ENCODE measurements at regions not wholly inside any gene's neighbourhood (a gene's known extent, or its start where the extent isn't known, plus 50 kb on each side); places are given as distances from the start of the nearest gene placed in this dataset.

DNA sequence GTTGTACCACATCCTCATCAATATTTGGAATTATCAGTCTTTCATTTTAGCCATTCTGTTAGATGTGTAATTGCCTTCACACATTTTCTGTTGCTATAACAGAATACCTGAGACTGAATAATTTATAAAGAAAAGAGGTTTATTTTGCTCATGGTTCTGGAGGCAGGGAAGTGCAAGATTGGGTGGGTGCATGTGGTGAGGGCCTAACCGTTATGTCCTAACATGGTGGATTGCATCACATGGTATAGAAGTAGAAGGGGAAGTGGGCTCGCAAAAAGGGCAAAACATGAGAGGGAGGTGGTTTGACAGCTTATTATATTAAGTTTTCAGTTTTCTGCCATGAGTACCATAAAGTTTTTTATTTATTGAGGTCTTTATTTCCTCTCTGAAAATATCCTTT is 452.0 kb downstream of the ARL4A start:
- intact Hi-C loops (cut with DNase I), result no loop called here
- Histone ChIP-seq H3K4me3 (no peak overlapping the region), H3K27me3 (no peaks in the 10 kb centered on the region), H3K36me3 (no peaks in the 10 kb centered on the region), H3K4me1 (no peaks in the 10 kb centered on the region), H3K9me3 (no peaks in the 10 kb centered on the region), H3K27ac (no peak overlapping the region)
- DNase-seq (no peak), ATAC-seq (no peak)
- TF ChIP-seq, protein P1, sequence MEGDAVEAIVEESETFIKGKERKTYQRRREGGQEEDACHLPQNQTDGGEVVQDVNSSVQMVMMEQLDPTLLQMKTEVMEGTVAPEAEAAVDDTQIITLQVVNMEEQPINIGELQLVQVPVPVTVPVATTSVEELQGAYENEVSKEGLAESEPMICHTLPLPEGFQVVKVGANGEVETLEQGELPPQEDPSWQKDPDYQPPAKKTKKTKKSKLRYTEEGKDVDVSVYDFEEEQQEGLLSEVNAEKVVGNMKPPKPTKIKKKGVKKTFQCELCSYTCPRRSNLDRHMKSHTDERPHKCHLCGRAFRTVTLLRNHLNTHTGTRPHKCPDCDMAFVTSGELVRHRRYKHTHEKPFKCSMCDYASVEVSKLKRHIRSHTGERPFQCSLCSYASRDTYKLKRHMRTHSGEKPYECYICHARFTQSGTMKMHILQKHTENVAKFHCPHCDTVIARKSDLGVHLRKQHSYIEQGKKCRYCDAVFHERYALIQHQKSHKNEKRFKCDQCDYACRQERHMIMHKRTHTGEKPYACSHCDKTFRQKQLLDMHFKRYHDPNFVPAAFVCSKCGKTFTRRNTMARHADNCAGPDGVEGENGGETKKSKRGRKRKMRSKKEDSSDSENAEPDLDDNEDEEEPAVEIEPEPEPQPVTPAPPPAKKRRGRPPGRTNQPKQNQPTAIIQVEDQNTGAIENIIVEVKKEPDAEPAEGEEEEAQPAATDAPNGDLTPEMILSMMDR (IDR thresholded peaks at IDR 0.05), result no peak

DNA sequence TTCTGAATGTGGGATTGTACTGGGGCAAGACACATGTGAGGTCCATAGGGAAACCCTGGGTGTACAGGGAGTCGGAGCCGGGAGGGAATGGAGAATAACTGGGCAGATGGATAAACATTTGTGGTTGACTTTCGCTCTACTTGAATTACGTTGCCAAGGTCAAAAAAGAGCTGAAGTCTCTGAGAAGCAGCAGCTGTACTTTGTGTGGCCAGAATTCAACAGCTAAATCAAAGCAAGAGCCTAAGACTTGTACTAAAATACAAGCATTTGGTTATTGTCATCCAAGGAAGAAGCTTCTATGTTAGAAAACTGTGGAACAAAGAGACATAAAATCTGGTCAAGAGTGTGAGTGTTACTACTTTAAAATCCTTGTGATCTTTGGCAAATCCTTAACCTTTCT is 457.2 kb downstream of the ARL4A start:
- TF ChIP-seq, protein P1 (IDR thresholded peaks at IDR 0.05), result no peak
- no peak for ATAC-seq
- no peak for DNase-seq

DNA sequence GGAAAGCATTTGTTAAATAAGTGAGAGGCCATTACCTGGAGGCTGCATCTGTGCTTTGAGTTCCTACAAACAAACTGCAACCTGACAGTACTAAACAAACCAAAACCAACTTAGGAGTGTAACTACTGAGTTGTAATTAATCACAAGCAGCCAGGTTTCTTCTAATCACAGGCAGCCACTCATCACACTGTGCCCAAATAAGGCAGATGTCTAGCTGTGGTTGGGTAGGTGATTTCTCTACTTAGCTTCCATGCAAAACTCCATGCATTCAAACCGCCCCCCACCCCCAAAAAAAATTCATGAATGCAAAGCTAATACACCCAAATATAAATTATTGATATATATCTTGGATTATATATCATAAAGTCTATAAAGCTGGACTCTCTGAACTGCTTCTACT is 461.1 kb downstream of the ARL4A start:
- Histone ChIP-seq H3K4me3 (no peak overlapping the region), H3K27me3 (no peaks in the 10 kb centered on the region), H3K36me3 (no peaks in the 10 kb centered on the region), H3K4me1 (no peaks in the 10 kb centered on the region), H3K27ac (no peak overlapping the region), H3K9me3 (no peaks in the 10 kb centered on the region)
- intact Hi-C loops (cut with DNase I), result no loop called here
- ATAC-seq (no peak), DNase-seq (no peak)
- TF ChIP-seq, protein P1 (IDR thresholded peaks at IDR 0.05), result no peak

More for the DNA sequence above, 457.2 kb downstream of the ARL4A start:
- H3K4me3 ChIP-seq, result no peak overlapping the region
- no peaks in the 10 kb centered on the region for H3K4me1 ChIP-seq
- no peak overlapping the region for H3K27ac ChIP-seq
- no peaks in the 10 kb centered on the region for H3K9me3 ChIP-seq
- H3K27me3 ChIP-seq, result no peaks in the 10 kb centered on the region
- no peaks in the 10 kb centered on the region for H3K36me3 ChIP-seq
- intact Hi-C loops (cut with DNase I), result no loop called here

DNA sequence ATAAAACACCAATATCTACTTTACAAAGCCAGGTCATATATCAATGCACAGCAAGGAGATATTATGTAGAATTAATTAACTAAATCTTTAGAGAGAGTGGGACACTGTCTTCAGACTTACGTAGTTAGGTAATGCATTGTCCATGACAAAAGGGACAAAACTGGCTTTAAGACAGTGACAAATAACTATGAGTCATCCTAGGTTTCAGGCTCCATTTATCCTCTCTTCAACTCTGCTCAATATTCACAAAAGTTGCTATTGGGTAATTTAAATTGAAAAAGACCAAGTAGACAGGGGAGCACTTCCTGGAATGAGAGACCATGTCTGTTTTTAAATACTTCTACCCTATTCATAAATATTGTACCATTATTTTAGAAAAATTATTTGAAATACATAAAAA is 464.5 kb downstream of the ARL4A start:
- no peaks in the 10 kb centered on the region for H3K27me3 ChIP-seq
- H3K36me3 ChIP-seq, result no peaks in the 10 kb centered on the region
- no peak overlapping the region for H3K4me3 ChIP-seq
- TF ChIP-seq, protein P1 (IDR thresholded peaks at IDR 0.05), result no peak
- ATAC-seq (no peak), DNase-seq (no peak)
- no peak overlapping the region for H3K27ac ChIP-seq
- H3K4me1 ChIP-seq, result no peaks in the 10 kb centered on the region
- no peaks in the 10 kb centered on the region for H3K9me3 ChIP-seq
- intact Hi-C loops (cut with DNase I), result no loop called here

DNA sequence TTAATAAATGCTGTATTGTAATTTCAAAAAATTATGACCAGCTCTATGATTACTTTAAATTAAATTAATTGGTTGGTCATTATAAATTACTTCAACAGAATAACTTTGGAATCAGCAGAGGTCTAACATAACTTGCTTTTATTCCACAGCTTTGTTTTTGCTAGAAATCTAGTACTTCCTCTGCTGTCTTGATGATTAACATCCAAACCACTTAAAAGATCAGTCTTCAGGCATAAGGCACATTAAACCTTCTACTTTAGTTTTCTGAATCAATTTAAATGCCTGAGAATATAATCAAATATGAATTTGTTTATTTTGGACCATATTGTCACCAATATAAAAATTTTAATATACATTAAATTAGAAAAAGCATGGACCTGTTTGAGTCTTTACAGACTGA is 465.3 kb downstream of the ARL4A start:
- Histone ChIP-seq H3K36me3 (no peaks in the 10 kb centered on the region), H3K4me3 (no peak overlapping the region), H3K4me1 (no peaks in the 10 kb centered on the region), H3K9me3 (no peaks in the 10 kb centered on the region), H3K27me3 (no peaks in the 10 kb centered on the region), H3K27ac (no peak overlapping the region)
- DNase-seq, result no peak
- intact Hi-C loops (cut with DNase I), result no loop called here
- TF ChIP-seq, protein P1 (IDR thresholded peaks at IDR 0.05), result no peak
- no peak for ATAC-seq

DNA sequence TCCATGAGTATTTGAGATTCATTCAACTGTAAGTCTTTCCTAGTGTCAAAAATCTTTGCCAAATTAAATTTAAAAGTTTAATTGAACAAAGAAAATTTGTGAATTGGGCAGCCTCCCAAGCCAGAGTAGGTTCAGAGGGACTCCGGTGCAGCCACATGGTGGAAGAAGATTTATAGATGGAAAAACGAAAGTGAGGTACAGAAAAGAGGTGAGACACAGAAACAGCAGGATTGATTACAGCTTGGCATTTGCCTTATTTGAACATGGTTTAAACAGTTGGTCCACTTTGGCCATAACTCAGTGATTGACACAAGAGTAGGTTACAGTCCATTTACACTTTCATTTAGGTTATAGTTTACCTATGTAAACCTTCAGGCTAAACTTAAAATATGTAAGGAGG is 465.8 kb downstream of the ARL4A start:
- Histone ChIP-seq H3K9me3 (no peaks in the 10 kb centered on the region), H3K36me3 (no peaks in the 10 kb centered on the region), H3K27ac (no peak overlapping the region), H3K27me3 (no peaks in the 10 kb centered on the region), H3K4me3 (no peak overlapping the region), H3K4me1 (no peaks in the 10 kb centered on the region)
- DNase-seq, result no peak
- no peak for ATAC-seq
- TF ChIP-seq, protein P1 (IDR thresholded peaks at IDR 0.05), result no peak
- intact Hi-C loops (cut with DNase I), result no loop called here

Measured in upper lobe of right lung (tissue), 1 donor.